ENCODE measurements at regions not wholly inside any gene's neighbourhood (a gene's known extent, or its start where the extent isn't known, plus 50 kb on each side); places are given as distances from the start of the nearest gene placed in this dataset.

GRCh38 chr2:5315041-5315440 lies 377.1 kb upstream of the SOX11 start:
- DNase-seq, result no peak

GRCh38 chr2:5315512-5315911 lies 376.7 kb upstream of the SOX11 start:
- no peak for DNase-seq

DNA sequence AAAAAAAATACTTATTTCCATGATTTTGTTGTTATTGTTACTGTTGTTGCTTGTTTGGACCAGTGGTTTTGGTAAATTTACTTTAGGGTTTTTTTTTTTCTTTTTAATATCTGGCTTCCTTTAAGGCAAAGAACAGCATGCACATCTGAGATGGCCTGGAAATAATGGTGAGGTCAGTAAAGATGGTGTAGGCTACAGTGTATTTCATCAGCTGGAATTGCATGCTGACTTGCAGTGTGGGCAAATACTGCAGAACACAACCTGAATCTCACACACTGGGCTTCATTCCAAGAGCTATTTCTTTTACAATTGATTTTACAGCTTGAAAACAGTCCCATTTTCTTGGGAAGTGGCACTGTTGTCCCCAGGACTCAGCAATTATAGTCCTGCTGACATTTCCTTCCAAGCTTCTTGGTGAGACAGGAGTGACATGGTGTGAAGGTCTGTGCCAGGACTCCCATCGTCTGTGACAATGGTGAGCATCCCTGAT lies 376.1 kb upstream of the SOX11 start:
- DNase-seq, result no peak

DNA sequence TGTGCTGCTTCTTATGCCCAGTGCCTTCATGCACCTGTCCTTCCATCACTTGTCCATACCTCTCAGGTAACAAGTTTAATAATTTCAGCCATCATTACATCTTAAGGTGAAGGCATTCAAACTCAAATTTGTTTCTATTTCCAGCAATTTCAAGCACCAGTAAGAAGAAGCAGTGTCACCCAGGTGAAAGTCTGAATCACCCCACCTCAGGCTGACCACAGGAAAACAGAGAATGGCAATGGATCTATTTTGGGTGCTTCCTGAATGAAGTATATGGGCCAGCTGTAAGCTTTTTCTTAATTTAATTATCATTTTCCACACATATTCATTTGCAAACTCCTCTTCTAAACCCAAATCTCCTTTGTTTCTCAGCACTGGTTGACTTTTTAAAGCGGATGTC lies 372.7 kb upstream of the SOX11 start:
- no peak for DNase-seq

DNA sequence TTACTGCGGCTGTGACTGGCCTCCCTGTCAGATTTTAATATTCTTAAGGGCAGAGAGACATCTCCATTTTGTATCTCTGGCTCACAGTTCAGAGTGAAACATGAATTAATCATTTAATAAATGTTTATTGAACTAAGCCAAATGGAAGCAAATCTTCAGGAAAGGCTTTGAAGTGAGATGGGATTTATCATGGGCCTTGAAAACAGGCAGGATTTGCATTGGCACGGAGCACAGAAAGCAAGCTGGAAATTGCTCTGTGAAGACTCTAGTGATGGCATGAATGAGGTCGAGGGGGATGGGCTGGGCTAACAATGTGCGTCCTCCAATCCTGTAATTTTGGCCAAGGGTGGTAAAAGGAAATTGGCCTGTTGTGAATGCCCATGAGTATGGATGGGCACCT lies 369.8 kb upstream of the SOX11 start:
- DNase-seq, result no peak

DNA sequence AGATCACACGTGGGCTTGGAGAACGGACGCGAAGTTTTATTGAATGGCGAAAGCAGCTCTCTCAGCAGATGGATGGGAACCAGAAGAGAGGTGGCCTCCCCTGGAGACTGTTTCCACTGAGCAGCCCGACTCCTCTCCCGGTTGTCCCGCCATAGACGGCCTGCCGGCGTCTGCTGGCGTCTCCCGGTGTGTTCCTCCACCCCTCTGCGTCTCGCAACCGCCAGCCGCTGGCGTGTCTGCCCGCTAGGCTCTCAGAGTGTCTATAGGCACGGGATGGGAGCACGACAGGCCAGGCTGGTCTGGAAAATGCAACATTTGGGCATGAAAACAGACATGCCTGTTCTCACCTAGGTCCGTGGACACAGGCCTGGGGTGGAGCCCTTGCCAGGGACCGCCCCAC lies 366.7 kb upstream of the SOX11 start:
- no peak for DNase-seq

GRCh38 chr2:5328826-5329225 lies 363.4 kb upstream of the SOX11 start:
- DNase-seq, result no peak

GRCh38 chr2:5329763-5330162 lies 362.4 kb upstream of the SOX11 start:
- DNase-seq, result no peak

DNA sequence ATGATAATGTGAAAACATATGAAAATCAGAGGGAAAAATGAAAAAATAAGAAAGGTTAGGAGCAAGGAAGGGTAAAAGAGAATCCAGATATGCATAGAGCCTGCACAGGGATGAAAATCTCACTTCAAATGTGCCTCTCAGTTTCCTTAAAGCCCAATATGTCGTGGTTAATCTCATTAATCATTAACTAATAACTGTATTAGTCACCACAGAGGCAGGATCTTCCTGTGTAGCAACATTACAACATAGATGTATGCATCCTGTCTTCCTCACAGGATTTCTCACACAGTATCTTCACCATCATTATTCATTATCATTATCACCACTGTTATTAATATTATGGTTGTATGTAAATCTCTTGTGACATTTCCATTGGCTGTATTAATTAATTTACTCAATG lies 361.2 kb upstream of the SOX11 start:
- no peak for DNase-seq

GRCh38 chr2:5332925-5333324 lies 359.3 kb upstream of the SOX11 start:
- no peak for DNase-seq

DNA sequence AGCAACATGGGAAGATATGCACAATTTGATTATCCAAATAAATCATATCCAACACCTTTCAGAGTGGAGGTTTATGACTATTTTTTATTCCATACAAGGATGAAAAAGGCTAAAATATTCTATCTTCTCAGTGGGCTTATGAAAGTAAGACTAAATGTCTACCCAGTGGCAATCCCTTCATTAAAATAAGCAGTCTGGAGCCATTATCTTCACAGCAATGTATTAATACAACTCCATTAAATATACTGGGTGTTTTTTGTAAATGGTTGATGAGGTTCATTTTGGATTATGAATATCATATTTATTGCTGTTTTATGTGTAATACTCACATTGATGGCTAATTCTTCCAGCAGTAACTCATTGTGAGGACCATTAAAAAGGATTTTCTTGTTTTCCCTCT lies 352.7 kb upstream of the SOX11 start:
- DNase-seq, result no peak

DNA sequence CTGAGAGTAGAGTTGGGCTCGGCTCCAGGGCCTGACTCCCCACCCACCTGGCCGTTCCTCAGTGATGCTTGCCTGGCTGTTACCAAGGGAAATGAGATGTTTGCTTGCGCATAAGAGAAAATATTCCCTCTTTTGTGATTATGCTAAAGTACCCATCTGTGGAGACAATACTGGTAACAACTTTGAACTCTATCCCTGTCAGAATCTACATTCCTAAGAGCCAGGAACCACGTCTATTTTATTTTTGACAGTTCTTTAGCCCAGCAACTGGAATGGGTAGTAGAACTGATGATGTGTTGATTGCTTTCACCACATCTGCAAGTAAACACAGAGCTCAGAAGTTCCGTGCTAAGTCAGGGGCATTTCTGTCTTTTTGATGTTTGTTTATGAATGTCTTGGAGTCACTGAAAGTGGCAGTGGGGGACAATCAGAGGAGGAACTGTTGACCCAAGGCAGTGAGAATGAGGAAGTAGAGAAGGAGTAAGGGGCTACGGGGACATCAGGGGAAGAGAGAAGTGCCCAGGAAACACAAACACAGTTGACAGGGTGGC lies 348.3 kb upstream of the SOX11 start:
- DNase-seq, result no peak

DNA sequence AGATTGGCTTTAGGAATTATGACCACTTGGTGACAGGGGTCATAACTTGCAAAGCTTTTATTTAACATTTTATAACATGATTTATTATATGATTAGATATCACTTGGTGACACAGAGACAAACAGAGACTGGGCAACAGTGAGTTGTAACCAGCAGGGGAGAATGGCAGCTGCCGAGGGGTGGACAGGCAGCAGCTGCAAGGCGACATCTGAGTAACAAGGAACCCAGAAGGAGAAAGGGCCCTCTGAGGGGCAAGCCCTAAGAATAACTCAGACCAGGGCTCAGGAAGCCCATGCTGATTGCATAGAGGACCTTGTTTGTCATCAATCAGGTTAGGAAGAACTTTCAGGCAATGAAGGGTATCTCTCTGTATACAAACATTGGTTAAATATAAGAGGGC lies 339.9 kb upstream of the SOX11 start:
- DNase-seq, result no peak

DNA sequence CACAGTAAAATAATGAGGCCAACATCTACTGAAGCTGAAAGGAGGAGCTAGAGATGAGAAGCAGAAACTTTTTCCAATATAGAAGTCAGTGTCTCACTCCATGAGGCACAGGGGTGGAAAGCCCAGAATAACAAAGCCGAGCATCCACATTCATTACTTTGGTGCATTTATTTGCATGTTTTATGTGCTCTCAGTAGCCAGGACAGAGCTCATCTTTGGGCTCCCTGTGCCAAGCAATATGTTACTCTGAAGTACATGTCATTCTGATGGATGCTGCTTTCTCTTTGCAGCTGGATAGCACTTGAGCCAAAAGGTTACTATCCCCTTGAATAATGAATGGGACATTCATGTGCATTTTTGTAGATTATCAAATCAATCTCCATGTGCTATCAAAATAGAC lies 338.6 kb upstream of the SOX11 start:
- DNase-seq, result no peak

DNA sequence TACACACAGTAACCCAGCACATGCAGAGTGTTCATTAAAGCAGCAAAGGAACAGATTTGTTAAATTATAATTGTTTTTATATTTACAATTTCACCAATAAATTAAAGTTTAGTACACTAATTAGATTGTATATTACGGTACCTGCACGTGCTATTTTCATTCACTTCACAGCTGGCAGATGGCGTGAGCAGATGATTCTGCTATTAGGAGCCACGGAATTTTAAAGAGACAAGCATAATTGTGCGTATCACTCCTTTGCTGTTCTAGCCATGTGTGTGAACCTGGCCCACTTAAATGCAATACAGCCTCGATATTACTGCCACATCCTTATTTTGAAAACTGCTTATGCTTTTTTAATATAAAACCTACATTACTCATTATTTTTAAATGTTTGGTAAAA lies 332.8 kb upstream of the SOX11 start:
- DNase-seq, result no peak

- no peak for DNase-seq
Measured at GRCh38 chr2:5360081-5360480, 332.1 kb upstream of the SOX11 start.

DNA sequence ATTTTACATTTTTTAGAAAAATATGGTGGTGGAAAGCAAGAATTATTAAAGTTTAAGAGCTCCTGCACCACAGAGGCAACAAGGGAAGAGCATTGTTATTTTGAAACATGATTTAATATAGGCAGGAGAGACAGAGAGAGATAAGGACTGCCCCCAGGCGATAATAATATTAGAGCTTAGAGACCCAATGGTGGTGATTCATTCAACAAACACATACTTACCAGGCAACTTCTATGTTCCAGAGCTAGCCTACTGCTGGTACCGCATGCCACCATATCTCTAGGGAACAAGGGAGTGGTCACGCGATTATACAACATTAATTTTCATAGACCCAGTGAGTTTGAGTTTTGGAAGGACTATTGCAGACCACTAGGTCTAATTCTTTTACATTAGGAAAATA lies 327.8 kb upstream of the SOX11 start:
- no peak for DNase-seq

DNA sequence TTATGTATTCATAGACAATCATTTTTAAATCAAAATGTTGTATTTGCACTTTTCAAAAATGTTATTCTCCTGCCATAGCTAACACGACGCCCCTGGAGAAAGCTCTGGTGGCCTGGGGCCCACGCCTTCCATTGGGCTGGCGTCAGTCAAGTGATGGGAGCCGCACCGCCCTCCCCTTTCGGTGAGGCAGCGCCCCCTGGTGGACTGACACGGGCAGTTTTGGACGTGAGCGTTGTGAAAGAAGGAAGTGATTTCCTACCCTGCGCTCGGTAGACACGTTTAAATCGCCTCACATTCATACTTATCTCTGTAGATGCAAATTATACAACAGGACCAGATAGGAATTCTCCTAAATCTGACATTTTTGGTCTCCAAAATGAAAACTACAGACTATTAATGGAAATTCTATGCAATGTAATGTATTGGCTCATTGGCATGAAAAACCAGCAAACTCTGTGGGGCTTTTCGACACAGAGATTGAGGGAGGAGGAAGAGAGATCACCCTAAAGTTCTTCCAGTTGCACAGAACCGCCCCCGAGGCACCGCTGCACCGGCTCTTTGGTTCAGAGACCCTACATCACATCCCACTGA lies 326.2 kb upstream of the SOX11 start:
- DNase-seq, result peak; percentile 28

GRCh38 chr2:5367321-5367720 lies 324.9 kb upstream of the SOX11 start:
- no peak for DNase-seq

- no peak for DNase-seq
Measured at GRCh38 chr2:5368263-5368662, 323.9 kb upstream of the SOX11 start.

- DNase-seq, result no peak
Measured at GRCh38 chr2:5369510-5369909, 322.7 kb upstream of the SOX11 start.

- DNase-seq, result no peak
Measured at GRCh38 chr2:5370158-5370557, 322.0 kb upstream of the SOX11 start.

- DNase-seq, result no peak
Measured at GRCh38 chr2:5372141-5372540, 320.0 kb upstream of the SOX11 start.

GRCh38 chr2:5373200-5373599 lies 319.0 kb upstream of the SOX11 start:
- DNase-seq, result no peak

GRCh38 chr2:5374762-5375161 lies 317.4 kb upstream of the SOX11 start:
- no peak for DNase-seq
